HCT116 (cell line): ENCODE measurements at regions not wholly inside any gene's neighbourhood (a gene's known extent, or its start where the extent isn't known, plus 50 kb on each side); places are given as distances from the start of the nearest gene placed in this dataset.
"Not testable (repeated sequence)": the region's sequence is repeated elsewhere in the genome, so short reads cannot be mapped to it uniquely, and the experiment has no call there.

Experiments
- ATAC-seq: fragments of 200-7000 bp; cut with Tn5 transposase; 2 replicates; pipeline ENCODE4 v1.9.1; 2020; ENCODE audit warnings: mild to moderate bottlenecking, moderate library complexity
- BruUV-seq: library from RNA; stranded (reverse); fragments of 400-500 nt; replicated peaks from 2 replicates; lab custom pipeline; 2021; lab: Mats Ljungman, UMichigan
- CTCF ChIA-PET: fragments of 300-600 bp; sonication (Branson Sonifier 250); formaldehyde crosslinking; loops from one replicate; lab custom pipeline; 2021; ENCODE audit warnings: antibody characterized with exemption; lab: Charles Lee
- POLR2A ChIA-PET: fragments of 300-600, 350-600 bp; sonication (Branson Sonifier 250); formaldehyde crosslinking; loops from one replicate; lab custom pipeline; 2021; ENCODE audit warnings: antibody characterized with exemption; lab: Charles Lee
- RAD21 ChIA-PET, 2 experiments: fragments of 300-600 bp; sonication (Branson Sonifier 250); formaldehyde crosslinking; loops; one replicate each; lab custom pipeline; 2023; ENCODE audit warnings: low total read pairs in 2 of 2; ENCODE audit not compliant: uncharacterized antibody in 2 of 2, unreplicated experiment in 2 of 2, low non-redundant PET in 1 of 2; lab: Charles Lee
- DNase-seq: peaks from one replicate; pipeline ENCODE4 v3.0.0-alpha.2; 2010; ENCODE audit warnings: low read depth, low spot score
- H2AFZ ChIP-seq: fragments of 200-600 bp; shearing (Covaris generic), sonication (generic); 2 replicates; pipeline ENCODE4 v1.6.1; 2017; ENCODE audit warnings: low read depth, mixed run types, mixed read lengths, antibody characterized with exemption, low read length; ENCODE audit not compliant: poor library complexity, severe bottlenecking
- H3K27ac ChIP-seq: 2 replicates; pipeline ENCODE4 v1.5.1; 2012; ENCODE audit warnings: low read depth, low read length
- H3K27me3 ChIP-seq: fragments of 200-600 bp; sonication (generic); 2 replicates; pipeline ENCODE4 v1.6.1; 2016; ENCODE audit warnings: mixed run types, low read length, mixed read lengths; ENCODE audit not compliant: insufficient read depth
- H3K36me3 ChIP-seq, 2 experiments: fragments of 200-500 bp in 1 of 2; fragments of 200-600 bp in 1 of 2; sonication (Bioruptor generic) in 1 of 2; sonication (generic) in 1 of 2; 2 replicates each; pipeline versions ENCODE4 v1.5.1 to v1.6.1; 2014 to 2016; ENCODE audit warnings: low read length in 2 of 2, inconsistent platforms in 1 of 2, mixed read lengths in 1 of 2, mixed run types in 1 of 2; ENCODE audit not compliant: insufficient read depth in 2 of 2, control insufficient read depth in 1 of 2
- H3K4me1 ChIP-seq, 2 experiments: fragments of 200-600 bp in 1 of 2; sonication (generic) in 1 of 2; 2 replicates each; pipeline versions ENCODE4 v1.5.1 to v1.6.1; 2012 to 2017; ENCODE audit warnings: low read length in 2 of 2, inconsistent platforms in 1 of 2, mild to moderate bottlenecking in 1 of 2, mixed read lengths in 1 of 2, mixed run types in 1 of 2, moderate library complexity in 1 of 2; ENCODE audit not compliant: insufficient read depth in 2 of 2, control insufficient read depth in 1 of 2
- H3K4me2 ChIP-seq: fragments of 200-600 bp; sonication (generic); 2 replicates; pipeline ENCODE4 v1.6.1; 2017; ENCODE audit warnings: mixed run types, low read length, mixed read lengths
- H3K4me3 ChIP-seq, 2 experiments: fragments of 200-600 bp in 1 of 2; sonication (generic) in 1 of 2; replicated peaks in 1 of 2; 2 replicates each; pipeline ENCODE4 v1.5.1; 2011 to 2016; ENCODE audit warnings: low read length in 2 of 2, control low read depth in 1 of 2, low read depth in 1 of 2, mild to moderate bottlenecking in 1 of 2, mixed read lengths in 1 of 2, mixed run types in 1 of 2
- H3K79me2 ChIP-seq: fragments of 200-600 bp; sonication (generic); 2 replicates; pipeline ENCODE4 v1.6.1; 2017; ENCODE audit warnings: mild to moderate bottlenecking, mixed run types, low read length, moderate library complexity, mixed read lengths; ENCODE audit not compliant: insufficient read depth
- H3K9ac ChIP-seq: fragments of 200-600 bp; sonication (generic); 2 replicates; pipeline ENCODE4 v1.6.1; 2016; ENCODE audit warnings: low read length, mixed read lengths
- H3K9me2 ChIP-seq: fragments of 200-600 bp; sonication (generic), shearing (Covaris generic); 2 replicates; pipeline ENCODE4 v1.6.1; 2017; ENCODE audit warnings: mixed run types, mild to moderate bottlenecking, moderate library complexity; ENCODE audit not compliant: insufficient read depth
- H3K9me3 ChIP-seq, 2 experiments: fragments of 200-500 bp in 1 of 2; fragments of 200-600 bp in 1 of 2; sonication (Bioruptor generic) in 1 of 2; sonication (generic) in 1 of 2; 2 replicates each; pipeline ENCODE4 v1.6.1; 2014 to 2017; ENCODE audit warnings: low read length in 2 of 2, mixed read lengths in 2 of 2, inconsistent platforms in 1 of 2, low read depth in 1 of 2, mild to moderate bottlenecking in 1 of 2, mixed run types in 1 of 2, moderate library complexity in 1 of 2; ENCODE audit not compliant: control insufficient read depth in 1 of 2, insufficient read depth in 1 of 2
- H4K20me1 ChIP-seq: fragments of 200-600 bp; sonication (generic), shearing (Covaris generic); 2 replicates; pipeline ENCODE4 v1.6.1; 2017; ENCODE audit warnings: mixed run types, mild to moderate bottlenecking, moderate library complexity; ENCODE audit not compliant: insufficient read depth
- CBX3 ChIP-seq: IDR thresholded peaks from 2 replicates; pipeline ENCODE4 v1.6.1; 2012; ENCODE audit warnings: low read depth
- CTCF ChIP-seq, 3 experiments: fragments of 200-600 bp in 1 of 3; sonication (generic) in 1 of 3; IDR thresholded peaks in 2 of 3; conservative IDR thresholded peaks in 1 of 3; 2 replicates each; pipeline ENCODE4 v1.5.1; 2012 to 2017; ENCODE audit warnings: low read depth in 2 of 3, low read length in 2 of 3, antibody characterized with exemption in 1 of 3, borderline replicate concordance in 1 of 3, control low read depth in 1 of 3, mild to moderate bottlenecking in 1 of 3, mixed read lengths in 1 of 3, mixed run types in 1 of 3, moderate library complexity in 1 of 3; ENCODE audit not compliant: insufficient read depth in 1 of 3
- EZH2 ChIP-seq: fragments of 200-600 bp; sonication (generic); IDR thresholded peaks from 2 replicates; pipeline ENCODE4 v1.6.1; 2017; ENCODE audit warnings: antibody characterized with exemption, mixed run types
- JUND ChIP-seq: IDR thresholded peaks from 2 replicates; pipeline ENCODE4 v1.6.1; 2012
- REST ChIP-seq: IDR thresholded peaks from 2 replicates; pipeline ENCODE4 v1.6.1; 2012; ENCODE audit warnings: low read depth
- SIN3A ChIP-seq: IDR thresholded peaks from 2 replicates; pipeline ENCODE4 v1.6.1; 2012; ENCODE audit warnings: low read depth
- SP1 ChIP-seq: IDR thresholded peaks from 2 replicates; pipeline ENCODE4 v1.6.1; 2012; ENCODE audit warnings: low read depth
- TCF7L2 ChIP-seq: IDR thresholded peaks from 2 replicates; pipeline ENCODE4 v1.7.0; 2011; ENCODE audit warnings: borderline replicate concordance, inconsistent platforms; ENCODE audit not compliant: insufficient read depth, insufficient read length; ENCODE audit errors: extremely low read depth
- intact Hi-C: fragments of 100-400 bp; cut with micrococcal nuclease; formaldehyde crosslinking; loops from 2 replicates; pipeline ENCODE4 v1.10.0; 2022

GRCh38 chrX:129357428-129357827 is 165.9 kb downstream of the SMARCA1 start:
- ATAC-seq, H3K79me2 ChIP-seq, H3K4me2 ChIP-seq, H4K20me1 ChIP-seq, BruUV-seq, H3K27me3 ChIP-seq, H3K4me3 ChIP-seq, DNase-seq, H2AFZ ChIP-seq, H3K9ac ChIP-seq, H3K9me3 ChIP-seq, POLR2A ChIA-PET, RAD21 ChIA-PET, intact Hi-C loops, H3K9me2 ChIP-seq, H3K27ac ChIP-seq, H3K4me1 ChIP-seq, H3K36me3 ChIP-seq, CTCF ChIA-PET: not testable (repeated sequence)

GRCh38 chrX:129347291-129347690 is 176.0 kb downstream of the SMARCA1 start:
- H3K27ac ChIP-seq, result no peak overlapping the region
- H3K9me2 ChIP-seq, result no peaks in the 10 kb centered on the region
- ATAC-seq (peak; percentile 85), DNase-seq (peak; percentile 4)
- no peaks in the 10 kb centered on the region for H3K27me3 ChIP-seq
- TF ChIP-seq CBX3, result no peak
- no peak for TF ChIP-seq TCF7L2
- TF ChIP-seq CTCF (IDR thresholded peaks at IDR 0.05 in 2 of 3, conservative IDR thresholded peaks at IDR 0.05 in 1 of 3; ENCODE audit: borderline replicate concordance in 1 of 3, insufficient read depth in 1 of 3, low read depth in 2 of 3, low read length in 2 of 3), result peak in 2 of 3 experiments; percentile 46 to 47; a peak in 4 of 6 replicates
- TF ChIP-seq SP1, result no peak
- no peak for TF ChIP-seq SIN3A
- TF ChIP-seq EZH2, result no peak
- no peak for TF ChIP-seq REST
- no peak for TF ChIP-seq JUND
- no peak overlapping the region for H3K4me3 ChIP-seq
- no peaks in the 10 kb centered on the region for H3K4me1 ChIP-seq
- RAD21 ChIA-PET, result no interaction called here
- H3K79me2 ChIP-seq, result no peaks in the 10 kb centered on the region
- no TSS peak for BruUV-seq
- CTCF ChIA-PET, result no interaction called here
- H3K9me3 ChIP-seq, result no peaks in the 10 kb centered on the region
- H4K20me1 ChIP-seq, result no peaks in the 10 kb centered on the region
- no peaks in the 10 kb centered on the region for H3K36me3 ChIP-seq
- H3K4me2 ChIP-seq, result no peak overlapping the region
- H3K9ac ChIP-seq, result no peak overlapping the region
- intact Hi-C loops, result no loop called here
- no peak overlapping the region for H2AFZ ChIP-seq
- POLR2A ChIA-PET, result no interaction called here
